ENCODE measurements at regions not wholly inside any gene's neighbourhood (a gene's known extent, or its start where the extent isn't known, plus 50 kb on each side); places are given as distances from the start of the nearest gene placed in this dataset.

DNA sequence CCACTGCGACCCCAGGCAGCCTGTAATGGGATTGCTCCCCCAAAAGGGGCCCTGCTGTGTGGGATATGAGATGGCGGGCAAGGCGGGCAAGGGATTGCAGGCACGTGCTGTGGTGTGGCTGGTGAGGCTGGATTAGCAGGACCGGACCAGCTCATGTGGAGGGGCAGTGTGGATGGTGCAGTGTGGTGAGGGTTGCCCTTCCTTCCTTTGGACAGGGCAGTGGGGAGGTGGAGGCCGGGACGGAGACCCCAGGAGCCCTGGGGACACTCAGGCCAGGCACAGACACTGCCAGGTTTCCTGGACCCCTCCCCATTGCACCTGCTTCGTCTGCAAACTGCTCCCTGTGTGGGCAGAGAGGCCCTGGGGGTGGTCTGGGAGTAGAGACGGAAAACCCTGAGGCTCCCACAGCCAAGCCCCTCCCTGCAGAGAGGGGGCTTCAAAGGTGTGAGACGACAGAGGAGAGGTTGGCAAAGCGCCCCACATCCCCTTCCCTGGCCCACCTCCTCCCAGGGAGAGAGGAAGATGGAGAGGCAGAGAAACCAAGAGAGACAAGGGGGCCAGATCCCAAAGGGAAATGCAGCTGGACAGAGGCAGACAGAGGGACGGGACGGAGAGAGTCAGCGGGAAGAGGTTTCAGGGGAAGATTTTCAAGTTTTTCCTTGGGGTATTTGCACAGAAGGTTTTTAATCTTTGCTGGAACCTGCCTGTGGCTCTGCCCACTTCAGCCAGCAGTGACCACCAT lies 89.2 kb downstream of the MICALL2 start:
- TF ChIP-seq ZFX (IDR thresholded peaks at IDR 0.05; ENCODE audit: borderline replicate concordance) = no peak
- no peak for TF ChIP-seq CTCF (IDR thresholded peaks at IDR 0.05)
